GM21528 (cell line): ENCODE measurements at regions not wholly inside any gene's neighbourhood (a gene's known extent, or its start where the extent isn't known, plus 50 kb on each side); places are given as distances from the start of the nearest gene placed in this dataset.

Experiments
- ATAC-seq: cut with Tn5 transposase; IDR thresholded peaks from one replicate; pipeline ENCODE4 v1.9.1; 2021; ENCODE audit warnings: mild to moderate bottlenecking, moderate library complexity; ENCODE audit not compliant: unreplicated experiment, low FRiP score

DNA sequence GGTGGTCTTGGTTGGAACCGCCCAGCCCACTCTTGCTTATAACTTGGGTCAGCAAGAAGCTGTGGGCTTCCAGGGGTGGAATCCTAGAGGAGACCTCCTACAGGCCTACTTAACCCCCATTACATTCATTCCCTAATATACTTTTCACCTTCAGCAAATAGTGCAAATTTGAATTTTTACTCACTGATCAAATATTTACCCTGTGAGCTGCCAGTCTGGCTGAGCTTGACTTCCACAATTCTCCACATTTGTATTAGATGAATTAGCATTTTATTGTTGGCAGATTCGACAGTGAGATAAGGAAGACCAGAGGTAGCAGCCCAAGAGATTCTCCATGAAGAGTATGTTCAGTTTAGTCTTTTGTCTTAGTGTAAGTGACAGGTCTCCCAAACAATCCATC lies 199.6 kb downstream of the BCOR start:
- ATAC-seq: no peak

DNA sequence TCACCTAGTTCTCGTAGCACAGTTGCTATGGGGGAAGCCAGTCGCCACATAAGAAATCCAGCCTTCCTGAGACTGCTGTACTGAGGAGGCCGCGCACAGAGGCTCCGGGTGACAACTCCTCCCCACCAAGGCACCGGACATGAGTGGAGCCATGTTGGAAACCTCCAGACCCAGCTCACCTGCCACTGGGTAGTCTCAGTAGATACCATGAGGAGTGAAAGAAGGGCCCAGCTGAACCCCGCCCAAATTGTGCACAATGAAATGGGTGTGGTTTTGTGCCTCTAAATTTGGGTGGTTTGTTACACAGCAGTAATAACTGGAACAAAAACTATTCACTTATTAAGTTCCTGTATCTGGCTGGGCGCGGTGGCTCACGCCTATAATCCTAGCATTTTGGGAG lies 198.7 kb downstream of the BCOR start:
- no peak for ATAC-seq

DNA sequence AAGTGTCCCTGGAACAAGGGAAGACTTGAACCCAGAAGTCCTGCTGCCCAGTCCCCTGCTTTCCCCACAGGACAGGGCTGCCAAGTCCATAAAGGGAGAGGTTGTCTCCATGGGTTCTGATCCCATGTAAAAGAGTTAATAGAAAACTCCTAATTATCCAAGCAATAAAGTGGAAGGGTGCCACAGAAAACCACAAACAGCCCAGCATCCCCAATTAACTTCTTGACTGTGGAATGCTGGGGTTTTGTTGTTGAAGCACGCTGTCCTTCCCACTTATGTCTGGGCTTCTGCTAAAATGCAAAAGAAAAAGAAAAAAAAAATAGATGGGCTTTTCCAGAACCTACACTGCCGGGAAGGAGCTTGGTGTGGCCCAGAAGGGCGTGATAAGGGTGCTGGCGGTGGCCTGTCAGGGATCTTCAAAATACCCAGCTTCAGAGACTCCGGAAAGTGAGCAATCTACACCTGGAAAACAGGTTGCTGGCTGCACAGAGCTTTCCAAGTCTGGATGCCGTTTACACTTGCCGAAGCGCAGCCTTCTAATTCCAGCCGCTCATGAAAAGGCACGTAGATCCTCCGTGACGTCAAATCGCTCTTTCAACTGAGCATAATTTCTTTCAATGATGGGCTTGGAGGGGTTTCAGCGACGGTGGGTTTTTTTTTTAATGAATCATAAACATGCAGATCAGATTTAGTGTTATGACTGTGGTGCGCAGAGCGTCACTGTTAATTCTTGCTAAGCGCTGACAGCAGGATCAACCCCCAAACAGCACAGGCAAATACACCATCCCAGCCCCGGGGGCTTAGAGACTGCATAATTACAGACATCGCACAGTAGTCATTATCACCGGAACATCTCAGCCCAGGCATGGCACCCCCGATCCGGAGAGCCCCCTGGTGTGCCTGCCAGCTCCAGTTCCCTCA lies 197.6 kb downstream of the BCOR start:
- no peak for ATAC-seq

DNA sequence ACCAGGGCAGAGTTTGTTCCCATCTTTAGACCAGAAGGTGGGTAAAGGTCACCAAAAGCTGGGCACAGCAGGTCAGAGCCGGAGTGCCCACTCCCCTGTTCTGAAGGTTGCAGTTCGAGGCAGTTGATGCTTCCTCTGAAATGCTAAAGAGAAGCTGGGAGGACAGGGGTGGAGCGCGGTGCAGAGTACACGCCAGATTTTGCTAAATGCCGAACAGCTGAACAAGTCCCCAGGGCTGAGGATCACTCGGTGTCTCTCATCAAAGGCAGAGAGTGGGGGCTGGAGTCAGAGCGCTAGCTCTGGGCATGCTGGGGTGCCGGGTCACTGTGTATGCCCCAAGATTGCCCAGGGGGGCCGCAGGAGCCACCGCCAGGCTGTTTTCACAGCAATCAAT lies 197.0 kb downstream of the BCOR start:
- ATAC-seq: no peak

DNA sequence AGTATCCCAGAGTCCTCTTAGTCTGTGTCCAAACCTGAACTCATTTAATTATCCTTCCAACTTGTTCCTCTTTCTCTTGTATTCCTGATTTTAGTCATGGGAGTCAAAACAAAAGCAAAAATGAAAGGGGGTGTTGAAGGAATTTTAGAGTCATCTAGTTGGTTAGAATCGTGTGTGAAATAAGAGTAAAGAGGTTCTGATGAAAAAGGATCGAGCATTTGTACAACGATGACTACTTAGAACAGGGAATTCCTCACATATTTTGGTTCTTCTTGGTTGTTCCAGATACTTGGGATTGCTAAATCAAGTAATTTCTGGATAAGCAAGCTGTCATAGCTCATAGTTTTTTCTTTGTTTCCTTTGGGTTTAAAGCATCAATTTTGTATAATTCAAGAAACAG lies 194.4 kb downstream of the BCOR start:
- ATAC-seq: no peak

DNA sequence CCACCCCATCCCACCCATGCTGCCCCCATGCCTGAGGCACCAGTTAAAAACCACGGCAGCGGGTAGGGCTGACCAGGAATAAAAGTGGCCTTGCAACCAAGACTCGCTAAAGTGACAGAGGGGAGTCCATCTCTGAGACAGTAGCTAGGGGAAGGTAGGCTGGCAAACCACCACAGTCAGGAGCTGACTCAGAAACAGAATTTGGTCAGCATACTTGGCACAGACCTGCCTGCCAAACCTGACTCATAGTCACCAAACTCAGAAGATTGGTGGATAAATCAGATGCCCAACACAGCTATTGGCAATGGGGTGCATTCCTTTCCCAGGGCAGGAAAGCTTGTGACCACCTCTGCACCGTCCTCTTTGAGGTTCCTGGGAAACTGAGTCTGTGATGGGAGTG lies 193.8 kb downstream of the BCOR start:
- ATAC-seq: no peak

DNA sequence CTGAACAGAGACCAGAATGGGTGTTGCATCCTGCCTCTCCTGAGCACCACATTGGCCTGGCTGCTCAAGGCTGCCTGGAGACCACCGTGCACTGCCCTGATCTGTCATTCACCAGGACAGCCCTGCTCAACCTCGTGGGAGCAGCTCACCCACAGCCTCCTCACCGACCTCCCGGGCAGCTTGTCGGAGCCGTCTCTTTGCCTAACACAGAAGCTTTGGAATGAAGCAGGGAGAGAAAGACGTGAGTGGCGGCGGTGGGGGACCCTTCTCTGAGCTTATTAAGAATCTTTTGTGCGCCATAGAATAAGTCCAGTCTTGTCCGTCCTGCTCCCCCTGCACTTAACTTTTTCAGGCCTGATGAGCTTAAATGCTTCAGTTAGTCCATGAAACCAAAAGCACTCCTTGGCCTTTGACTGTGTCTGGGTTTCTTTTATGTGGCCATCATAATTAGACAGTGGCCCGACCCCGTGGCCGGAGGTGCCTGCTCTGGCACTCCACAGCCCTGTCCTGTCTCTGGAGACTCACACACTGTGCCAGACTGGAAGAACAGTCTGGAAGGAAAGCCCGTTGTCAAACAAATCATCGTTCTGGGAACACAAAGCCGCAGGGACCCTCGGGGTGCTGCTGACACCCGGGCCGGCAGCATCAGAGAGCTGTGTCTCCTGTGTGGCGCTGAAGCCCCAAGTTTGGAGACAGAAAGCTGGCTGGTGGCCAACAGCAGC lies 192.8 kb downstream of the BCOR start:
- no peak for ATAC-seq

DNA sequence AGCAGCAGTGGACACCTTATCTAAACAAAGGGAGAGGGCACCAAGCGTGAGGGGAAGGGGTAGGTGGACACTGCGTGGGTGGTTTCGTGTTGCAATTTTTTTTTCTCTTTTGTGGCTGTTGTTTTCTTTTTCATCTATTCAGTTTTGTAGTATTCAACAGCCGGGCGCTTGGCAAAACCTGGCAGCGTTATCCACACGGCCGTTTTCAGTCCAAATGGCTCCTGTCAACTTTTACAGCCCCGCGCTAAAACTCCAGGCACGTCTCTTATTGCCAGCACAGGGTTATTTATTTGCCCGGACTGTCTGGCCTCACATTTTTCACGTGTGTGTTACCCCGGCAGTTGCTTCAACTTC lies 192.2 kb downstream of the BCOR start:
- no peak for ATAC-seq

DNA sequence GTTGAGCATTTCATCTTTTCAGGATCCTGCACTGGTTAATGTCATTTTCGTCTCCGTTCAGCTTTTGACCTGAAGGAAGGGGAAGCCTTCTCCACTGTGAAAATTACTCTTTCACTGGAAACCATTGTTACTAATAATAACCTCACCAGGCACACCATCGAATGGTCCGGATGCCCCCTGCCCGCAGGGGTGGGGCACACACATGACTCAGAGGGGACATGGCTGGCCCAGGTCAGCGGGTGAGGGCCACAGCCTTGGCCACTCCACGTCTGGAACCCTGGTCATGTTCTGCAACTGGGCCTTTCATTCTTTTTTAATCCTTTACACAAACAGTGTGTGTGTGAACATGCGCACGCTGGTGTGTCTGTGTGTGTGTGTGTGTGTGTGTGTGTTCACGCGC lies 191.8 kb downstream of the BCOR start:
- no peak for ATAC-seq

DNA sequence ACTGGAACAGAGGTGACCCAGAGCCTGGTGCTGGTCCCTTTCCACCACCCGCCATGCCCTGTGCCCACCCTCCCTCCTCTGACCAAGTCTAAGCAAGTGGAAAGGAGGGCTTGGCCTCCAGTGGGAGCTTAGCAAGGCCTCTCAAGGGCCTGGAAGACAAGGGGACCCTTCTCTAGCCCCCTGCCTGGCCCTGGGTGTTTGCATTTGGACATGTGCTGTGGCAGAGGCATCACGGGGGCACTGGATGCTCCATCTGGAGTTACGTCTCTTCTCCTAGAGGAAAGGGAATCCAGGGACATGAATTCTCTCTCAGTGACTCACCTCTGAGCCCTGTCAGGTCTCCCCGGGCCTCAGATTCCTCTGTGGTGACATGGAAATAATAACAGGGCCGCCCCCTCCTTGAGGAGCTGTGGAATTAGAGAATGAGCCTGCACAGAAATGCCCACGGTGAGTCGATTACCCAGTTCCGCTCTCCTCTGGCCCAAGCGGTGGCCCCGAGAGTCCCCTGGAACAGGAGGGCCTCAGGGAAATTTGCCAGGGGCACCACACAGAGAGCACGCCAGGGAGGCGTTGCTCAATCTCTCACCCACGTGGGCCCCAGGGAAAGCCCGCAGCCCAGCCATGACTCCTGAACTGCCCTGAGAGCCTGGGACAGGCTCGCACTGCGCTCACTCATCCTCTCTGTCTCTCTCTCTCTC lies 189.6 kb downstream of the BCOR start:
- no peak for ATAC-seq

DNA sequence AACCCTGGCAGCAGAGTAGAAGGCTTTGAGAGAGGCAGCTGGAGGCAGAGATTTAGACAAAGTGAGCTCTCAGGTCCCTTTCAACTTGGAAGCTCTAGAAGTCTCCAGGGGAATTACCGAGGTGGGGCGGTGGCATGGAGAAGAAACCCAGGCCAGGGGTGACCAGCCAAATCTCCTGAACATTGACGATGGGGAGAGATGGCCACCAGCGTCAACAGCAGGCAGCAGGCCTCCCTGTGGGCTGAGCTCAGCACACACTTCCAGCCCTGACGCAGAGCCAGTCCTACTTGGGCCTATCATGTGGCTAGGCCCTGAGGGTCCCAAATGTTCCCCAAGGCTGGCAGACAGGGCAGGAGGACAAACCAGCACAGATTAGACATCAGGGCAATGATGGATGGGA lies 187.8 kb downstream of the BCOR start:
- ATAC-seq: no peak

DNA sequence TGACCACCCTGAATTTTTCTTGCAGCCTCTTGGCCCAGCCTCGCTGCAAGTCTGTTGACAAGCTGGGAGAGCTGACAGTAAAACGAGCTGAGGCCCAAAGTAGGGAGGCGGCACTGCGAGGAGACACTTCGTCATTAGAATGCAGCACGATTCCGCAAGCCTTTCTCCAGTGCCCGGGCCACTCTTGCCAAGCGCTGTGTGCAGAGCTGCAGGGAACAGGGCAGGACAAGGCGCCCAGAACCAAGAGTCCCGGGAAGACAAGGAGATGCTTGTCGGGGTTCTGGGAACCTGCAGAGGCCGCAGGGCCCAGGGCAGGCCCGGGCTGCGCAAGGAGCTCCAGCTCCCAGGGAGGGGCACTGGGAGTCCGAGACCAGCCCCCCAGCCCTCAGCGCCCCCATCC lies 187.1 kb downstream of the BCOR start:
- no peak for ATAC-seq

DNA sequence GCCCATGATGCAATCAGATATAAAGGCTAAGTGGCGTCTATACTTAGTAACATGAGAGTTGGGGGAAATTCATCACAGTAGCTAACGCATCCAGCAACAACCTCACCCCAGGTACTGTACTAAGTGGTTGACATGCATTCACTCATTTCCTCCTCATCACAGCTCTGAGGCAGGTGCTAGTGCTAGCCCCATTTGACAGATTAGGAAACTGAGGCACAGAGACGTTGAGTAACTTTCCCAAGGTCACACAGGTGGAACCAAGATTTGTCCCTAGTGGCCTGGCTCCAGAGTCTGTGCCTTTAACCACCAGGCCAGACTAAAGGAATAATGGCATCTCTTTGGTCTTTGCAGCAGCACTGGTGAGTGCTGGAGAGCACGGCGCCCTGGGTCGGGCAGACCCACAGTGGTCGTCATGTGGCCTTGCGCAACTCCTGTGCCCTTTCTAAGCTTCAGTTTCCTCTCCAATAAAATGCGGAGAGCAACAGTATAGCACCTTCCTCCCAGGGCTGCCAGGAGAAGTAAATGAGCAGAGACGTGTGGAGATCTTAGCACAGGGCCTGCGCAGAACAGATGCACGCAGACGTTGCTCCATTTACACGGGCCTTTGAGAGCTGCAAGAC lies 186.4 kb downstream of the BCOR start:
- no peak for ATAC-seq

DNA sequence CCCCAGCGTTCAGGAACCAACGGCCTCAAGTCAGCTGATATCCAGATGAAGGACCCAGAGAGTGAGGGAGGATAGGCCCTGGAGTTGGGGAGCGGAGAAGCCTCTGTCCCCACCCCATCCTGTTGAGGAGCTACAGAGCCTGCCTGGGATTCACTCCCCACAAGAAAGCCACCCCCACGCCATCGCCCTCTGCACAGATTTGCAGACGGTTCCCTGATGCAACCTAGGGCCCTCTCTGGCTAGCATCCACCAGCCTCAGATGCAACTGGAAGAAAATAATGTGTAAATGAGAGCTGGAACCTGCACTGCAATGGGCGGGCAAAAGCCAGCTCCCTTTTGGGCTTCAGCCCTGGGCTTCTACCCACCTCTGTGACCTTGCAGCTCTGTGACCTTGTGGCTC lies 185.6 kb downstream of the BCOR start:
- no peak for ATAC-seq

DNA sequence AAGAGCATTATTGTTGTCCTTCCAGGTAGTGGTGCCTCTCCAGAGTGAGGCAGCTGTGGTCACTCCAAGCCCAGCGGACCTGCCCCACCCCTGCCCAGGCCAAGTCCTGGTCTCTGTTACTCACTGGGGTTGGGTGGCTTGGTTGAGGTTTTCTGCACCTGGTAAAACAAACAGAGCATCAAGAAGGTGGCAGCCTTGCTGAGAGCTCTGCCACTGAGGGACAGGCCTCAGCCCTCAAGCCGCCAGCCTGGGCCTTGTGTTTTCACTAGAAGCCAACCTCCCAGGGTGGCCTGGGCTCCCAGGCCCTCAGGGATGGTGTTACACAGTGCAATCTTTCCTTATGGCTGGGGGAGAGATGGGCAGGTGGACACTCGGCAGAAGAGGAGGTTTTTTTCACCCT lies 182.7 kb downstream of the BCOR start:
- ATAC-seq: no peak

DNA sequence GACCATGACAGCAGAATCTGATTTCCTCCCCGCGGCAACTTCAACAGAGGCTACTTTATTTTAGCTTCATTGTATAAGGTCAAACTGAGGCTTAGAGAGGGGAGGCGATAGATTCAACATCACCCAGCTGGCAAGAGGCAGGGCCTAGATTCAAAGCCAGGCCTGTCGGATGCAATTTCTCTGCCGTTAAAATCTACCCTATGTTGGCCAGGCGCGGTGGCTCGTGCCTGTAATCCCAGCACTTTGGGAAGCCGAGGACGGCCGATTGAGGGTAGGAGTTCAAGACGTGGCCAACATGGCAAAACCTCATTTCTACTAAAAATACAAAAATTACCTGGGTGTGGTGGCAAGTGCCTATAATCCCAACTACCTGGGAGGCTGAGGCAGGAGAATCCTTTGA lies 182.2 kb downstream of the BCOR start:
- no peak for ATAC-seq

DNA sequence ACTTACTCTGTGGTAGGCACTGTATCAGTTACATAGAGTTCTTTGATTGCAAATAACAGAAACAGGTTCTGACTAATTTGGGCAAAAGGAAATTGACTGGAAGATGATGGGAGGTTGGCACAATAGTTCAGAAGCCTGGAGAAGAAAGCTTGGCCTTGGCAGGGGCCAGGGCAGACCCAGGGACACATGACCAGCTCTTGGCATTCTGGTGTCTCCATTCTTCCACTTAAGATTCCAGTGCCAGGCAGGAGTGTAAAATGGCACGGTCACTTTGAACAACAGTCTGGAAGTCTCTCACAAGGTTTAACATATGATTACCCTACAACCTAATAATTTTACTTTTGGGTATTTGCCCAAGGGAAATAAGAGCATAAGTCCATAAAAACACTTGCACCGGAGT lies 175.9 kb downstream of the BCOR start:
- no peak for ATAC-seq

DNA sequence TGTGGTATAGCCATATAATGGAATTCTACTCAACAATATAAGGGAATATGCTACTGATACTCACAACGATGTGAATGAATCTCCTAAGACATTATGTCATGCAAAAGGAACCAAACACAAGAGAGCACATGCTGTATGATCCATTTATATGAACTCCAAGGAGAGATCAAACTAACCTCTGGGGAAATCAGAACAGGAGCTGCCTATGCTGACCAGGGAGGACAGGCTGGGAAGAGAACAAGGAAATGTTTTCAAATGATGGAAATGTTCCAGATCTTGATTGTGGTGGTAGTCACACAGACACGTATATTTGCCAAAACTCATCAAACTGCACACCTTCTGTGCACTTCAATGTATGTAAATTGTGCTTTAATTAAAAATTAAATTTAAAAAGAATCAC lies 175.3 kb downstream of the BCOR start:
- no peak for ATAC-seq

DNA sequence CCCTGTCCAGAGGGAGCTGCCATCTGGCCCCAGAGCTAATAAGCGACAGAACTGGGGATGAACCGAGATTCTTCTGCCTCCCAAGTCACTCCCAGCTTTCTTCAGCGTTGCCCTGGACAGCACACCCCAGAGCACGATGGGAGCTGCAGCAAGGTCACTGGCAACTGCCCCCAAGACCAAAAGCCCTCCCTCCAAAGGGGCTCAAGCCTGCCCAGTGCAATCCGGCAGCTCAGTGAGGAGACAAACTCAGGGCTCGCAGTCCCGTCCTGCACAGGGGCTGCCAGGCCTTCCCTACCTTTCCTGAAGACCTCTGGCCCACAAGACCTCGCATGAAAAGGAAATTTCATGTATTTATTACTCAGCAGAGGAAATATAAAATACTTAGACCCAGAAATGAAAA lies 174.8 kb downstream of the BCOR start:
- ATAC-seq: no peak

DNA sequence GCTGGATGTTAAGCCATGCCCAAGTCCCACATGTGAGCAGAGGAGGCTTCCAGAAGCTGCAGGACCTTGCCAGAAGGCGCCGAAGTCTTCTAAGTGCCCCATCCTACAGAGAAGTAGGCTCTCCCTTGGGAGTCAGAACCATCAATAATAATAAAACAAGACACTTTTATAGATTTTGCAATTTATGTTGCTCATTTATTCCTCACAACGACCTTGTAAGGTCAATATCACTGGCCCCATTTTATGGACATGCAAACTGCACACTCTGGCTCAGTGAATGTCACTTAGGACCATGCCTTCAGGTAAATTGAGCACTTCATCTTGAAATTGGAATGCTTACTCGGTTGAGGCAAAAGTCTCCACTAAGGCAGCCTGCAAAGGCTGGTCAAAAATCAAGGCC lies 170.4 kb downstream of the BCOR start:
- ATAC-seq: no peak

DNA sequence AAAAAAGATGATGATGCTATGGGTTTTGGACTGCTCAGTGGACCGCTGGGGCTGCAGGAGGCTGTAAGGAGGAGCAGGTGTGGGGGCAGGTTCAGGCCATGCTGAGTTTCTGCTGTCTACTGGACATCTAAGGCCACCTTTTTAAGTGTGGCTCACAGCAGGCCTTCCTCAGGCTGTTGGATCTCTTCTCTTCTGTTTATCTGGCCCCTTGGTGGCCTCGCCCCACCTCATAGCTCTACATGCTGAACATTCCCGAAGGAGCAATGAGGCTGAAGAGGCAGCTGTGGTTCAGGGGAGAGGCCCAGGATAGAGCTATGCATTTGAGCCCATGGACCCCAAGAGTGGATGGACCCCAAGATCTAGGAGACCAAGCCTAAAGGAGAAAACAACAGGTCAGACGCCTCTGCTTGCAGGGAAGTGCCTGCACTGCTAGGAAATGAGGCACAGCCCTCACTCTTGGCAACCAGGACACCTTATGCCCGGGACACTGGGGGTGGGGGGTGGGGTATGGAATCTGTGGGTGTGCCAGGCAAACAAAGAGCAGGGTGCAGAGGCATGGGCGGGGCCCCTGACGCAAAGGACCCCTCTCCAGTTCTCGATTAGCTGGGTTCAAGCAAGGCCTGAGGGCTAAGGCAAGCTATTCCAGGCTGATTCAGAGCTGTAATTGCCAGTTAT lies 168.9 kb downstream of the BCOR start:
- ATAC-seq: no peak
